Cerebellar nuclear complex (tissue), 1 donor: ENCODE measurements at regions not wholly inside any gene's neighbourhood (a gene's known extent, or its start where the extent isn't known, plus 50 kb on each side); places are given as distances from the start of the nearest gene placed in this dataset.

Source experiments
- DNase-seq, 2 experiments: peaks; one replicate each; lab custom pipeline; 2025; lab: John Stamatoyannopoulos, UW

DNA sequence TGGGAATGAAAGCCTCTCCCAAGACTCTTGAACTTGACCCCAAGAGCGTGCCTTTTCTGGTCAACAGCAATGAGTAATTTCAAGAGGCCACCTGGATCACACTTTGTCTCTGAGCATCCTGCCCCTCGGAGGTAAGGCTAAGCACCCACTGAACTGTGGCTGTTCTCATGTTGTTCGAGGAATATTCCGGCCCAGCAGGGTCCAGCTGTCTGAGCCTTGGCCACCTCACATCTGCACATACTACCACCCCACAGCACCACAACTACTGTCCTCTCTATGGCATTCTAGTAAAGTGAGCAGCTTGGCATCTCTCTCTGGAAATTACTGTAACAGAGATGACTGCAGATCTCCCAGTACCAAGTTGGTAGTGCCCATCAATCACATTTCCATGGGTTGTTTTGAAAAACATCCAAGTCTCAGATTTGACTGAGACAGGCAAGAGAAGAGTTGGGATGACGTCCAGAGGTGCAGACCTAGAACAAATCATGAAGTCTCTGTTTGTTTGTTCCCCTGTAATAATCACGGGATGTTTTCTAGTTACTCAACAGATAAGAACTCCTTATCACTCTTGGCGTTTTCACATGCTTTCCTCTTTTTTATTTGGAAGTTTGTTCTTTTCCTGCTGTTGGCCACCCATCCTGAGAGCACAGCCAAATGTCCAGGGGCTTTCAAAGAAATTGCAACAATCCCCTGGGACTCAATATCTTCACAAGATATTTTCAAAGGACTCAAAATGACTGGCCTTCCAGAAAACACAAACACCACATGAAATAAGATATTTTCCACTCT lies 336.0 kb upstream of the TNP1 start:
- no peak for DNase-seq

DNA sequence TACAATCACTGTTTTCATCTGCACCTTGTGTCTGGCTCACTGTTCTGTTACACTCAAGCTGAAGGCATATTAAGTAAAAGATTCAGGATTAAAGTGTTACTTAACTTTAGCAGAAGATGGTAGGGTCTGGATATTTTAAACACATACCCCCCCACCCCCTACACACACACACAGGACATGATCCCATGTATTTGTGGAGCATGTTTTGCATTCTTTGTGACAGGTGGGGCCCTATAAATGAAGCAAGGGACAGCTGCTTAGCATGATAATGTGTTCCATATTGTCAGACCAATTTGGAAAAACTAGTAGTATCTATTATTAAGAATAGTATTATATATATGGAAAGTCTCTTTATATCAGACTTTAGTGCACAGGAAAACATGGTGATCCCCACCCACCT lies 335.2 kb upstream of the TNP1 start:
- DNase-seq: no peak

DNA sequence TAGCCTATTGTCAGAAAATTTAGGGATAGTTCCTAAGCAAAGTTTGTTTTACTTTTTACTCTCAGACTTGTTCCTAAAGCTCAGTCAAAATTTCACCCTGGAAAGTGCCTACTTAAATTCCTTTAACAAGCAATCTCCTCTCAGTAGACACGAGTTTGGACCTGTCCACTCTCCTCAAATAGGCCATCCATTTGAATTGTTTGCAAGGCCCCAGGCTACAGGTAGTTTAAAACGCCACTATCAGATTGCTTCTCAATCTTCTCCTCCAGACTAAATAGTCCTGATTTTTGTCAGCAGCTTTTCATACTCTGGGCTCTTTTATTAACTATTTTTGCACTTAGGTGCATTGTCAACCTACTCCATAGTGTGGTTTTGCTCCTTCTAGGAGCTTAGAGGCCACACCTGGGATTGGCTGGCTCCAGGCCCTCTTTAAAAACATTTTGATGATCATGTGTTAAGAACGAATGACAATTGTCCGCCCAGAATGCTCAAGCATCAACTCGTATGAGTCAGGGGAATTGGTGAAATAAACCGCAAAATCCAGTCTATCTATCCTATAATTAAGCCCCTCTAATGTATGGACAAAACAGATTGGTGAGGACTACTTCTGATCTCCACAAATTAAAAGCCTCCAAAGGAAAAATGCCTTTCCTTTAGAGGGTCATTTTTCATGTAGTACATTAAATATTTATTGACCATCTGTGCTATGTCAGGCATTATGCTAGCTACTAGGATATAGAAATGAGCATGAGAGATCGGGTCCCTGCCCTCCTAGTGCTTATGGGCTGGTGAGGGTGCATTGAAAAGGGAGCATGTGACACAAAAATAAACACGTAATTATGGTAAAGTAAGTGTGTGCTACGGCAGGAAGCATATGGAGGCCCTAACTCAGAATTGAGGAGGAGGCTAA lies 333.8 kb upstream of the TNP1 start:
- no peak for DNase-seq

DNA sequence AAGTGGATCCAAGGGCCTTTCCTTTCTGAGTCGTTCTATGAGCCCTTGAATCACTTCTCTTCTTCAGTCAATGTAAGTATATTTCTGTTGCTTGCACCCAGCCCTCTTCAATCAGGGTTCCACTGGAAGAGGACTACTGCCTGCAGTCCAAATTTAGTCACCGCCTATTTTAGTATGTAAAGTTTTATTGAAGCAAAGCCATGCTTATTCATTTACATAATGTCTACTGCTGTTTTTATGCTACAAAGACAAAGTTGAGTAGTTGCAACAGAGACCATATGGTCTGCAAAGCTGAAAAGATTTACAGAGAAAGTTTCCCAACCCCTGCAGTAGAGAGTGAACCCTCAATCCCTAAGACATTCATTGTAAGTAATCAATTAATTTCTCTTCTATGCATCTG lies 332.5 kb upstream of the TNP1 start:
- no peak for DNase-seq

DNA sequence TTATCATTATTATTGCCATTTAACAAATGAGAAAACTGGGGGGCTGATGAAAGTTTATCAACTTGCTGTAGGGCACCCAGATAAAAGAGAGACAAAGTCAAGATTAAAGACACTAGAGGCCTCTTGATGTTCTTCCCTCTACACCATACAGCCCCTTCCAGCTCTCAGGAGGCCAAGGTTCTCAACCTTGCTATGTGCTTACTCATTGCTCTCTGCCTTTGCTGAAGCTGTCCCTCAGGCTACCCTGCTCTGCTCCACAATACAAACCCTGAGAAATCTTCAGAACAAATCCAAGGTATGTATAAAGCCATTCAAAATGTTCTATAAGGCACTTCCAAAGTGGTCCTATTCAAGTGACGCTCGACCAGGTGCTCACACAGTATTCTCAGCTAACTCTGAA lies 329.9 kb upstream of the TNP1 start:
- DNase-seq: no peak

DNA sequence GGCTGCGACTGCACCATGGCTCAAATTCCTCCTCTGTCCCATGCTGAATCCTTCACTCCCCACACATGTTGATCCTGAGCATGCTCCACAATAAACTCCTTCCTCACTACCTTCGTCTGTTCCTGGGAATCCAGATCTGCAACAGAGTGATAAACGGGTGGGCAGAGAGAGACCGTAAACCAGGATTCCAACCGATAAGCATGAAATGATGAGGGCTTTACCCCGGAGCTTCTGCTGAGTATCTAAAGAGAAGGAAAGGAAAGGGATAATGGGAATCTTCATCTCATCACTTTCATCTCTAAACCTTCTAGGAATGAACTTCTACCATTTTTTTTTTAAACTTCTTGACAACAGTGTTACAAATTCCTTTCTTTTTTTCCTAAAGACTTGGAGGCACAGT lies 329.3 kb upstream of the TNP1 start:
- DNase-seq: no peak

DNA sequence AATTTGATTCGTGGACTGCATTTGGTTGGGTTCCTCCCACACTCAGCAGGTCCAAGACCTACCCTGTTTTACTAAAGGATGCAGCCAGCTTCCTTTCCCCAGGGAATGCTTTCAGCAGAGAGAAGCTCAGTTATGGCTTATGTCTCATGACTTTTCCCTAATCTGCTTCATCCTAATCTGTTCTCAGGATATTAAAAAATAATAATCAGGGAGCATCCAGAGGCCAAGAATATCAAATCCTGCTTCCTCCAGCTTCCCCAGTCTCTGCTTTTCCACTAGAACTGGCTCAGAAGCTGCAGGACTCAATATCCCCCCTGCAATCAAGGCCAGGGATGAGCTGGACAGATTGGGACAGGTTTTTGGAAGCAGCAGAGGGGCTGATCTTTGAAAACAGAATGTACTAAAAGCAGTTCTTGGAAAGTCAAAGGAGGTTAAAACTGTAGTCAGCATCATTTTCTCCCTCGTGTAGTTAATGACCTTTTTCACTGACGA lies 326.9 kb upstream of the TNP1 start:
- DNase-seq: no peak

DNA sequence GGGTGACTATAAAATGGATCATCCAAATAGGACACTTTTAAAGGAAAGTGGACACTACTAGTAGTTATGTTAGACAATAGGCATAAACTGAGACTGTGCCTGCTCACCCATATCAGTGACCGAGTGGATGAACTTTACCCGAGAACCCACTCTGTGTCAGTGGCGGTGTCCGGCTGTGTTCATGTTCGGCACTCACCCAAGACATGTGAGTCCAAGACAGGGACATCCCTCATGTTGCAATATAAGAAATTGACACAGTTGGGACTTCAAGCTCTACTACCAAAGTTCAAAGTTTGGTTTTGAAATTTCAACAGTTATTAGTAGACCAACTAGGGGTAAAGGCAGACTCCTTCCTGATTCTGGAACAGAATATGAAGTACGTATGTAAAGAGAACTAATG lies 326.3 kb upstream of the TNP1 start:
- no peak for DNase-seq

DNA sequence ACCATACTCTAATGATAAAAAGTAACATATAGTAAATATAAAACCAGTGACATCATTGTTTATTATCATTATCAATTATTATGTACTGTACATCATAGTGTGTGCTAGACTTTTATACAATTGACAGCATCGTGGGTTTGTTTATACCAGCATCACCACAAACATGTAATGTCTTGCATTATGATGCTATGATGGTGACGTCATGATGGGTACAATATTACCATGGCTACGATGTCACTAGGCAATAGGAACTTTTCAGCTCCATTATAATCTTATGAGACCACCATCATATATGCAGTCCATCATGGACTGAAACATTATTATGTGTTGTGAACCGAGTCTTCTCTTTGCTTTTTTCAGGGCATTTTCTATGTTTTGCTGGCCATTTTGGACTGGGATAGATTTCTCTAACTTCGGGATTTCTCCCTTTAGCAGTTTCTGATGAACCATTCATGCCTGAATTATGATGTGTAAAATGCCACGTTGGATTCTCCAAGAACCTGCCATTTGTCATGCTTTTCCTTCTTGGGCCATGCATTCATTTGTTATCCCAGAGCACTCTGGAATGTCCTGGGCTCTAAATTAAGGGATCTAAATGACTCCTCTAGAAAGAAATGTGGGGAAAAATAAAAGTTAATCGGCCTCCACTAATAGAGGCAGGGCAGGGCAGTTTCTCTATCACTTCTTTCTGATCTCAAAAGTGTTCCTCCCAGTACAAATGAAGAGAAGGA lies 325.6 kb upstream of the TNP1 start:
- DNase-seq: no peak

DNA sequence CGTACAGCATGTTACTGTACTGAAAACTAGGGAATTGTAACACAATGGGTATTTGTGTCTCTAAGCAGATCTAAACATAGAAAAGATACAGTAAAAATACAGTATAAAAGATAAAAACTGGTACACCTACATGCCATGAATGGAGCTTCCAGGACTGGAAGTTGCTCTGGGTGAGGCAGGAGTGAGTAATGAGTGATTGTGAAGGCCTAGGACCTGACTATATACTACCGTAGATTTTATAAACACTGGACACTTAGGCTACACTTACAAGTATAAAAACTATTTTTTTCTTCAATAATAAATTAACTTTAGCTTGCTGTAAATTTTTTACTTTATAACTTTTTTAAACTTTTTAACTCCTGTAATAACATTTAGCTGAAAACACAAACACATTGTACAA lies 324.4 kb upstream of the TNP1 start:
- no peak for DNase-seq

DNA sequence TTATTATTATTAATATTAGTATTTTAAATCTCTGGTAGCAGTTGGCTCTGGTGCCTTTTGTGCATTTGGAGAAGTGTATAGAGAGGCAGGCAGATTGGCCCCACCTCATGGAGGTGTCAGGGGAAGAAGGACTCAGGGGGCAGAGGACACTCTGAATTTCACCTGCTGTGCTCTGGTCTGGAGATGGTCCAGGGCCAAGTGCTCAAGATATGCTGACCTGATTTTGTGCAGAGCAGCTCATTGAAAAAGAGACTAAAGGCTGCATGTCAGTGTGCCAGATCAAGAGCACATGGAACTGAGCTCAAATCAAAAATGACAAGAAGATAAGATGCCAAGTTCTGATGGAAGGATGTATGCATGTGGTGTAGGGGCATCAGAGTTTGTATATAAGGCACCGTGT lies 323.6 kb upstream of the TNP1 start:
- peak; percentile 50 to 63 for DNase-seq

DNA sequence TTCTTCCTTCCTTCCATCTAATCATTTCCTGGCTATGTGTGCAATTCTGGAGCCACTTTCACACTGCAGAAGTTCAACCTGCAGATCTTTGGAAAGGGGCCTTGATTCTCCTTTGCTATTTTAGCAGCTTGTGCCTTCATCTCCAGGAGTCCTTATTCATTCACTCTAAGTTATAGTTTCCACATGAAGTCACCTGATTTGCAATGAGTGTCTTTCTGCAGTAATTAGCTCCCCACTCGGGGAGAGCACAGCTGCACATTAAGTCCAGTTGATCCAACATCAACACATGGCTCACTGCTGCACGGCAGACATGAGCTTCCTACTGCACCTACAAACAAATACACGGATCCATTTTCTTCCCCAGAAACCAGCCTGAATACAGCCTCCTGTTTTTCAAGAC lies 323.1 kb upstream of the TNP1 start:
- no peak for DNase-seq

DNA sequence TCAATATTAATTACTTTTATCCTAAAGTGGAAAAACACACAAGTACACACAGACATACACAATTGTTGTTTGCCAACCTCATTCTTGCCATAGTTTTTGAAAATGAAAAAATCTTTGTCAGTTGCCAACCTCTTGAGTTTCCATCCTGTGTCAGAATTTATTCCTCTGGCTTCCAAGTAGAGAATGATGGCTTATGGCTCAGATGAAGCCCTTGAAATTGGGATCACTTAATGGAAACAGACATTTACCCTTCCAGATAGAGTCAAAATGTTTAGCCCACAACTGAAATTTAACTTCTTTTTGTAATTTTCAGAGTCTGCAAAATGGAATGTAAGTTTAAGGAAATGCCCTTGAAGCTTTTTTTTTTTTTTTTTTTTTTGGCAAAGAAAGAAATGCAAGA lies 321.6 kb upstream of the TNP1 start:
- DNase-seq: no peak

DNA sequence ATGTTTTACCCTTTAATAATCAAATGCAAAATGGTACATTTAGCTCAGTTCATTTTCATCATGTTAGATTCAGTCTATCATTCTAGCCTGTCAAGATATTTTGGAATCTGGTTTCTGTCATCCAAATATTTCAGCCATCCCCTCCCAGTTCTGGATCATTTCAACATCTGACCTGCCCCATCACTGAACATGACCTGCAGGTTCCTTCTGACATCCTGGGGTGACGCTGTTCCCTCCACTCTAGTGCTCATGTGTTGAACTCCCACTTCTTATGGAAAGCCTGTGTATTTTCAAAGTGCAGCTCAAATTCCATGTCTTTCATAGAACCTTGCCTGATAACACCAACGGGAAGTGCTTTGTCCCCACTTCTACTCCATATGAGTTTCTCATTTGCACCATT lies 320.0 kb upstream of the TNP1 start:
- no peak for DNase-seq

DNA sequence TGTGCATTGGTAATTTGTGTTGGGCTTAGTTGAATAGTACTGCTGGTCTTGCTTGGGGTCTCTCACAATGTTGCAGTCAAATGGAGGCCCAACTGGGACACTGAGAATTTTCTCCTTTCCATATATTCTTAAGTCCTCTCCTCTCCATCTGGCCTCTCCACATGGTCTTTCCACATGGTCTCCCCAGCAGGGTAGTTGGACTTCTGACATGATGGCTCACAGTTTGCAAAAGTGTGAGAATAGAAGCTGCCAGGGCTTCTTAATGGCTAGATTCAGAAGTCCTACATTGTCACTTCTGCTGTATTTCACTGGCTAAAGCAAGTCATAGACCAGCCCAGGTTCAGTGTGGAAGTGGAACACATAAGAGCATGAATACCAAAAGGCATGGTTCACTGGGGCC lies 318.5 kb upstream of the TNP1 start:
- DNase-seq: peak in 1 of 2 experiments; percentile 62

DNA sequence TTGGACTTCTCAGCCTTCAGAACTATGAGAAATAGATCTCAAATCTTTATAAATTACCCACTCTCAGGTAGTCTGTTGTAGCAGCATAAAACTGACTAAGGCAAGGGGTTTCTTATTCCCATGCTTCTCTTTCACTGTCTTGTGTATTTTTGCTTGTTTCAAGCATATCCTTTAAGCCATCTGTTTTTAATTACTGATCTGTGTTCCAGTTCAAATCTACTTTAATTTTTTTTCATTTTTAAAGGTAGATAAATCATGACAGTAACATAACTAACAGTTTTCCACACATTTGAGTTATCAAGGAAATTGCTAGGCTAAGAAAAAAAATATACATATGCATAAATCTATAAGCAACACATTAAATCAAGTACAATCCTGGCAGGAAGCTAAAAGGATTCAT lies 317.9 kb upstream of the TNP1 start:
- no peak for DNase-seq

DNA sequence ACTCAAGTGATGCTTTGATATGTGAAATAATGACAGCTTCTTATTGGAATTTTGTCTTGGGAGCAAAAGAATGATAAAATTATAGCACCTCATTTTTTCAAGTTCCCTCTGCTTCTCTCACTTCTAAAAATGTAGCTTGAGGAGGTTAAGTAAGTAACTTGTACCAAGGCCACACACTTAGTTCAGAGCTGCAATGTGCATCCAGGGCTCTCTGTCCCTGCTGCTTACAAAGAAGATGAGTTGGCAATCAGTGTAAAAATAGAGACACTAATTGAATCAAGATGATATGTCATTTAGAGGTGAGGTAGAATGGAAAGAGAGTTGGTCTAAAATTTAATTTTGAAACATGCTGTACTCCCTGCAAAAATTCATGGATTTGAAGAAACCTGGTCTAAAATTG lies 312.0 kb upstream of the TNP1 start:
- no peak for DNase-seq

DNA sequence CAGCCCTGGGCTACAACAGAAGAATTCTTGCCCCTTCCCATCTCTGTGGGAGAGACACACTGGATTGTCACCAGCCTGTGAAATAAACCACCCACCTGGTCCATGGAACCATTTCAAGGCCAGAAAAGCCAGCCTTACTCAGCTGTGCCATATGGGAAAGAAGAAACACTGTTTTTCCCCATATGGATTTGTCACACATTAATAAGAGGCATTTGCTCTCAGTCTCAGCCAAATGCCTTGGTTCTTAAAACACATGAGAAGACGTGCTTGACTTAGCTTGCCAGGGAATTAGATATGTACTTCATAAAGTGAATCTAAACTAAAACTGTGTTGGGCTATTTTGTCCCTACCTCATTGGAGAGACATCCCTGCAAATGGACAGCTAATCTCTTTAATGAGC lies 308.6 kb upstream of the TNP1 start:
- DNase-seq: no peak

DNA sequence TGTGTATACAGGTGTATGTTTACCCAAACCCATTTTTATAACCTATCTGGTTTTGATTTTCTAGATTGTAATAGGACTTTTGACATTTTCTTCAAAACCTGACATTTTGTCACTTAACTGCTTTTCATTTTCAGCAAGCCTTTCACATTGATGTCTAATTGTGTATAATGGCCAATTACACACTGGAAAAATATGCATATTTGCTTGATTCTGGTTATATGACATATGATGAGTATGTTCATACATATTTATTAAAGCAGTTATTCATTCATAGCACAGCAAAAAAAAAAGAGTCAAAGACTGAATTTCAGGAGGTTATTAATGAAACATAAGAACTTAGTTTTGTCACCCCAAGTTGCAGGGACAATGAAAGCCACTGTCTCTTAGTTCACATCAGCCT lies 307.7 kb upstream of the TNP1 start:
- DNase-seq: no peak

DNA sequence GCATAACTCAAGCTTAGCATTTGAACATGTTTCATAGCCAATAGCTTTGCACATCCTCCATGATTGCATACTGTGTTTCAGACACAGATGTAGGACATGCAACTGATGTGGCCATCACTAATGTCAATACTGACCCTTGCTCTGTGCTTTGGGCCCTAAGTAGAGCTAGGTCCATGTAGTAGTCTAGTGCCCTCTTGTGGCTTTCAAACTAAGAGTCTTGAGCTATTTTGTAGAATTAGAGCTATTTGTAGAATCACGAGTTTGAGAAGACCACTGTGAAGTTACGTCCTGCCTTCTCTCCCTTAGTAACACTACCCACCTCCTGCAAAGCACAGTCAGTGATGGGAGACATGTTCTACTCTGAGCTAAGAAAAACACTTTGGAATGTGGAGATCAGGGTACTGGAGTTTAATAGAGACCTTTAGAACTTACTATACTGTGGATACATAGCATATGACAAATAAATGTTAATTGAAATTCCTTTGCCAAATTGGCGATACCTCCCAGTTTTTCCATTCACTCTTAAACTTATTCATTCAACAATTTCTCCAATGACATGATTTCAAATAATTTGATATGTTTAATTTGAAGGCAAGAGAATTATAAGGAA lies 306.5 kb upstream of the TNP1 start:
- no peak for DNase-seq

DNA sequence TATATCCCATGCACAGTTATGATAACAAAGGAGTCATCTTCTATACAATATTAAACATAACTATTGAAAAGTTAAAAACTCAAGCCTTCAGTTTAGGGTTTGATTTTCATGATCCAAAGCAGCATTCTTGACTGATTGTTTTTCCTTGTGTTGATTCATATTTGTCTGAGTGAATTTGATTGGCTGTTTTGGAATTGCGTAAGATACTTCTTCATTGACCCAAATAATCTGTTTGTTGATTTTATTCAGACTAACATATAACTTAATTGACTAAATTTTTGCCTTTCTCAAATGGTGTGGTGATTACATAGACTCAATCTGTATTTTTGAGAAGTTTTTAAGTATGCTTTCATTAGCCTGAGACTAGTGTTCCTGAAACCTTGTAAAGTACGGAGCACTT lies 305.7 kb upstream of the TNP1 start:
- DNase-seq: no peak

DNA sequence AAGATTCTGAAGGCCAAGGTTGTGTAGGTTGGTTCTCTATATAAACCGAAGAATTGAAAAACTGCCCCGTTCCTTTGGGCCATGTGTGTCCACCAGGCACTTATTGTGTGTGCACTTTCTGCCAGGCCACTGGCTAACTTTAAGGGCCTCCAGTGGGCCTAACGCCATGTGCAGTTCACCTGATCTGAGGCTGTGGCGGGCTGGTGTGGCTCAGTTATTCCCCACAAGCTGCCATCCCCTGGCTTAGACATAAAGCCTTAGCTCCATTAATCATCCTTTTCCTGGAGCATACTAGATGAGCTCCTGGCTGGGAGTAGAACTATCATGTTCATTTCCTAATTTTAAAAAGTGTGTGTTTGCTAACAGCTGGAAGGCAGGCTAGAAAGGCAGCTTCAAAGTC lies 304.1 kb upstream of the TNP1 start:
- no peak for DNase-seq
